ENCODE measurements at regions not wholly inside any gene's neighbourhood (a gene's known extent, or its start where the extent isn't known, plus 50 kb on each side); places are given as distances from the start of the nearest gene placed in this dataset.
"Not testable (repeated sequence)": the region's sequence is repeated elsewhere in the genome, so short reads cannot be mapped to it uniquely, and the experiment has no call there.

- no peak for FAIRE-seq
Measured at GRCh38 chr4:4663028-4663427, 121.2 kb upstream of the STX18 start.

GRCh38 chr4:4662230-4662629 is 120.4 kb upstream of the STX18 start:
- FAIRE-seq: no peak

GRCh38 chr4:4659871-4660651 is 118.2 kb upstream of the STX18 start:
- FAIRE-seq: no peak

- FAIRE-seq: no peak
Measured at GRCh38 chr4:4658052-4658451, 116.2 kb upstream of the STX18 start.

GRCh38 chr4:4656977-4657376 is 115.1 kb upstream of the STX18 start:
- no peak for FAIRE-seq

- FAIRE-seq: no peak
Measured at GRCh38 chr4:4655901-4656300, 114.1 kb upstream of the STX18 start.

GRCh38 chr4:4655011-4655410 is 113.2 kb upstream of the STX18 start:
- no peak for FAIRE-seq

GRCh38 chr4:4651811-4652755 is 110.2 kb upstream of the STX18 start:
- FAIRE-seq: no peak

- no peak for FAIRE-seq
Measured at GRCh38 chr4:4647041-4647440, 105.2 kb upstream of the STX18 start.

- FAIRE-seq: no peak
Measured at GRCh38 chr4:4645743-4646142, 103.9 kb upstream of the STX18 start.

- FAIRE-seq: not testable (repeated sequence)
Measured at GRCh38 chr4:4644277-4644676, 102.4 kb upstream of the STX18 start.

- not testable (repeated sequence) for FAIRE-seq
Measured at GRCh38 chr4:4643743-4644142, 101.9 kb upstream of the STX18 start.

GRCh38 chr4:4643306-4643705 is 101.5 kb upstream of the STX18 start:
- FAIRE-seq: no peak

- peak; percentile 90 for FAIRE-seq
Measured at GRCh38 chr4:4642496-4643000, 100.7 kb upstream of the STX18 start.

GRCh38 chr4:4641661-4642495 is 100.0 kb upstream of the STX18 start:
- FAIRE-seq: no peak

- FAIRE-seq: no peak
Measured at GRCh38 chr4:4641254-4641653, 99.4 kb upstream of the STX18 start.

- no peak for FAIRE-seq
Measured at GRCh38 chr4:4640692-4641091, 98.8 kb upstream of the STX18 start.

GRCh38 chr4:4639370-4639769 is 97.5 kb upstream of the STX18 start:
- no peak for FAIRE-seq

- no peak for FAIRE-seq
Measured at GRCh38 chr4:4637710-4638109, 95.9 kb upstream of the STX18 start.

- FAIRE-seq: no peak
Measured at GRCh38 chr4:4633431-4633830, 91.6 kb upstream of the STX18 start.

- no peak for FAIRE-seq
Measured at GRCh38 chr4:4631150-4631549, 89.3 kb upstream of the STX18 start.

- no peak for FAIRE-seq
Measured at GRCh38 chr4:4627906-4628305, 86.1 kb upstream of the STX18 start.

- no peak for FAIRE-seq
Measured at GRCh38 chr4:4627111-4627510, 85.3 kb upstream of the STX18 start.
